ENCODE measurements at regions not wholly inside any gene's neighbourhood (a gene's known extent, or its start where the extent isn't known, plus 50 kb on each side); places are given as distances from the start of the nearest gene placed in this dataset.

DNA sequence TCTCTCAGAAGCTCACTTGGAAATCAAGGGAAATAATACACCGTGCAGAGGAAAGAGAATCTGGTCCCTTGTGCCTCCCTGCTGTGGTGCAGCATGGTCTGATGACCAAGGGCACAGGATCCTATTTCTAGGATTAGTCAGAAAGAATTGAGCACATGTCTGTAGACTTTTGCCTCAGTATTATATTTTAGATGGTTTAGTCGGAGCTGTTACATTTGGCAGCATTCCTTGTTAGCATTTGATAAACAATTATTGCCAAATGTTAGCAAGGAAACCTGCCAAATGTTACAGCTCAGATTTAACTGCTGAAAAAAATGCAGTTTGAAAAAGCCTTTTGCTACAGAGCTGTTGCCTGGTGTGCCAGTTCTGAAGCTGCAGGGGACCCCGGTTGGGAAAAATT, 183.5 kb upstream of the DPYD start:
- Histone ChIP-seq H3K9me3 (ENCODE audit: severe bottlenecking) (no peaks in the 10 kb centered on the region), H3K27ac (ENCODE audit: poor library complexity, severe bottlenecking) (no peak overlapping the region), H3K36me3 (ENCODE audit: low read depth) (no peaks in the 10 kb centered on the region), H3K27me3 (ENCODE audit: insufficient read depth, poor library complexity, severe bottlenecking) (no peaks in the 10 kb centered on the region), H3K4me1 (ENCODE audit: insufficient read depth, poor library complexity, severe bottlenecking) (no peaks in the 10 kb centered on the region), H3K4me3 (ENCODE audit: severe bottlenecking) (no peak overlapping the region)
- DNase-seq (ENCODE audit: low spot score) (no peak), ATAC-seq (ENCODE audit: low read depth) (no peak)
- TF ChIP-seq, protein P1, sequence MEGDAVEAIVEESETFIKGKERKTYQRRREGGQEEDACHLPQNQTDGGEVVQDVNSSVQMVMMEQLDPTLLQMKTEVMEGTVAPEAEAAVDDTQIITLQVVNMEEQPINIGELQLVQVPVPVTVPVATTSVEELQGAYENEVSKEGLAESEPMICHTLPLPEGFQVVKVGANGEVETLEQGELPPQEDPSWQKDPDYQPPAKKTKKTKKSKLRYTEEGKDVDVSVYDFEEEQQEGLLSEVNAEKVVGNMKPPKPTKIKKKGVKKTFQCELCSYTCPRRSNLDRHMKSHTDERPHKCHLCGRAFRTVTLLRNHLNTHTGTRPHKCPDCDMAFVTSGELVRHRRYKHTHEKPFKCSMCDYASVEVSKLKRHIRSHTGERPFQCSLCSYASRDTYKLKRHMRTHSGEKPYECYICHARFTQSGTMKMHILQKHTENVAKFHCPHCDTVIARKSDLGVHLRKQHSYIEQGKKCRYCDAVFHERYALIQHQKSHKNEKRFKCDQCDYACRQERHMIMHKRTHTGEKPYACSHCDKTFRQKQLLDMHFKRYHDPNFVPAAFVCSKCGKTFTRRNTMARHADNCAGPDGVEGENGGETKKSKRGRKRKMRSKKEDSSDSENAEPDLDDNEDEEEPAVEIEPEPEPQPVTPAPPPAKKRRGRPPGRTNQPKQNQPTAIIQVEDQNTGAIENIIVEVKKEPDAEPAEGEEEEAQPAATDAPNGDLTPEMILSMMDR (IDR thresholded peaks at IDR 0.05; ENCODE audit: poor library complexity, severe bottlenecking), result no peak

DNA sequence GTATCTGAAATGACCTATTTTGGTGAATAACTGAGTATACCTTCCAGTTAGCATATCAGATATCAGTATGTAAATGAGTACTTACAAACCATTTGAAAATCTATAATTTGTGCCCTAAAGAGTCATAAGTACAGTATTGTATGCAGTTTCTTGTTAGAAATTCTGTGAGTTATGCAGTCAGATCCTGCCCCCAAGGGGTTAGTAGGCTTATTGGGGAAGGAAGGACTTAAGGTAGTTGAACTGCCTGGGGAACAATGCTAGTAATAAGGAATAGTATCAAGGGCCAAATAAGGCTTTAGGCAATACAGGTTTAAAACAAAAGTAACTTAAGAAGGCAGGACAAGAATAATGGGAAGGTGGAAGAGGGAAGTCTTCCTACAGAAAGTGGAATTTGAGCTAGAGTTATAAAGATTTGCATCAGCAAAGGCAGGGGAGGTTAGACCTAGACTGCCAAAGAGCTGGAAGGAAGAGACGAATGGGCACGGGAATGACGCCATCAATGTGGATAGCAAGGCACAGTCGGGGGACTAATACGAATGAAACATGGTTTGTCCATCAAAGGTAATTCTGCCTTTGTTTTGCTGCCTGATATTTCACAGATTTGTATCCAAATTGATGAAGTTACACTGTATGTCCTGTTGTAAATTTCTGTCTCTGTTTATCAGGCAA, 182.9 kb upstream of the DPYD start:
- DNase-seq (ENCODE audit: low spot score) (no peak), ATAC-seq (ENCODE audit: low read depth) (no peak)
- TF ChIP-seq, protein P1 (IDR thresholded peaks at IDR 0.05; ENCODE audit: poor library complexity, severe bottlenecking), result no peak
- H3K9me3 ChIP-seq (ENCODE audit: severe bottlenecking), result no peaks in the 10 kb centered on the region
- H3K27ac ChIP-seq (ENCODE audit: poor library complexity, severe bottlenecking), result no peak overlapping the region
- H3K4me3 ChIP-seq (ENCODE audit: severe bottlenecking), result no peak overlapping the region
- H3K36me3 ChIP-seq (ENCODE audit: low read depth), result no peaks in the 10 kb centered on the region
- no peaks in the 10 kb centered on the region for H3K4me1 ChIP-seq (ENCODE audit: insufficient read depth, poor library complexity, severe bottlenecking)
- no peaks in the 10 kb centered on the region for H3K27me3 ChIP-seq (ENCODE audit: insufficient read depth, poor library complexity, severe bottlenecking)

DNA sequence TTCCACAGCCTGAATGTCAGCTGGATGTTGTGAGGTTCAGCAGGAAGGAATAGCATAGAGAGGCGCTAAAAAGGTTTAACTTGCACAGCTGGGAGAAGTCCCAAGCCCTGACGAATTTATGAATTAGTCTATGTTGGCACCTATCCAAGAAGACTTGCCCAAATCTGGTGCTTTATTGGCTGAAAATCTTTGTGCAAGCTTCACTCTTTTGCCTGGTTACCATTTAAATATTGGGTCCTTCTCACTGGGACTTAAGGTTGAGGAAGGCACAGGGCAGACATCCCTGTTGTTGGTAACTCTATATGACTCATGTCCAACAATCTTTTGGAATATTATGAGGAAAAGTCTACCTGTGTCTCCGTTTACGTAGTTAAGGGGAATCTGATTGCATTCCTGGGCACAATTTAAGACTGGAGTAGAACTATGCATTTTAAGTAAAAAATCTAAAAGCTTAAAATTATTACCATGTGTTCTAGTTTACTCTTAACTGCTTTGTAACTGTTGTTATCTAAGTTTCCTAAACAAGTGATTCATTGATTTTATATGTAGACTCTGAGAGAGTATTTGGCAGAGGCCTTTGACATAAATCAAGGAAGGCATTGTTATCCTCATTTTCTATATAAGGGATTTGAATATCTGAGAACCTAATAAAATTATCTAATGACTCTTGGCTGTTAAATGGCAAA, 181.7 kb upstream of the DPYD start:
- Histone ChIP-seq H3K27ac (ENCODE audit: poor library complexity, severe bottlenecking) (no peak overlapping the region), H3K4me1 (ENCODE audit: insufficient read depth, poor library complexity, severe bottlenecking) (no peaks in the 10 kb centered on the region), H3K9me3 (ENCODE audit: severe bottlenecking) (no peaks in the 10 kb centered on the region), H3K4me3 (ENCODE audit: severe bottlenecking) (no peak overlapping the region), H3K27me3 (ENCODE audit: insufficient read depth, poor library complexity, severe bottlenecking) (no peaks in the 10 kb centered on the region), H3K36me3 (ENCODE audit: low read depth) (no peaks in the 10 kb centered on the region)
- ATAC-seq (ENCODE audit: low read depth), result no peak
- no peak for DNase-seq (ENCODE audit: low spot score)
- TF ChIP-seq, protein P1 (IDR thresholded peaks at IDR 0.05; ENCODE audit: poor library complexity, severe bottlenecking), result no peak

DNA sequence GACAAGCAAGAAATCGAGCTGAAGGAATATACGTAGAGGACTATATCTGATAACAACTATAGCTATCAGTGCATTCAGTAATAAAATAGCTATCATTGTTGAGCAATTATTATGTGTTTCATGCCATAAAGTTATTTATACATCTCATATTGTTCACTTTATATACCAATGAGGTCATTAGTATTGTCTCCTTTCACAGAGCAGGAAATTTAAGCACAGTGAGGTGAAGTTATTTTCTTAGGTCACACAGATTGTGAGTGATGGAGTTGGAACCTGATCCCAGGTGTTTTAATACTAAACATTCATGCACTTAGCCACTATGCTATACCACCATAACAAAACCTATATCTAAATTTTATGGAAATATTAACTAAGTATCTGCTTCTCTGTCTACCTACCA, 180.5 kb upstream of the DPYD start:
- H3K27ac ChIP-seq (ENCODE audit: poor library complexity, severe bottlenecking), result no peak overlapping the region
- ATAC-seq (ENCODE audit: low read depth), result no peak

More for the DNA sequence above, 180.5 kb upstream of the DPYD start:
- H3K36me3 ChIP-seq (ENCODE audit: low read depth), result no peaks in the 10 kb centered on the region
- TF ChIP-seq, protein P1 (IDR thresholded peaks at IDR 0.05; ENCODE audit: poor library complexity, severe bottlenecking), result no peak
- no peak for DNase-seq (ENCODE audit: low spot score)
- no peaks in the 10 kb centered on the region for H3K9me3 ChIP-seq (ENCODE audit: severe bottlenecking)
- H3K4me1 ChIP-seq (ENCODE audit: insufficient read depth, poor library complexity, severe bottlenecking), result no peaks in the 10 kb centered on the region
- H3K27me3 ChIP-seq (ENCODE audit: insufficient read depth, poor library complexity, severe bottlenecking), result no peaks in the 10 kb centered on the region
- no peak overlapping the region for H3K4me3 ChIP-seq (ENCODE audit: severe bottlenecking)

Measured in RWPE2 (cell line).